AG10803 (cell line): ENCODE measurements at regions not wholly inside any gene's neighbourhood (a gene's known extent, or its start where the extent isn't known, plus 50 kb on each side); places are given as distances from the start of the nearest gene placed in this dataset.

Source experiments
- DNase-seq: peaks from one replicate; pipeline ENCODE4 v3.0.0; 2010; ENCODE audit warnings: low read depth
- H3K4me3 ChIP-seq: 2 replicates; pipeline ENCODE4 v1.5.1; 2011; ENCODE audit warnings: mild to moderate bottlenecking, low read length, control low read depth
- CTCF ChIP-seq: conservative IDR thresholded peaks from 2 replicates; pipeline ENCODE4 v1.5.1; 2011; ENCODE audit warnings: mild to moderate bottlenecking, low read length, control low read depth, inconsistent platforms

- no peak for TF ChIP-seq CTCF
- no peak for DNase-seq
These were observed 296.7 kb downstream of the DSEL start for GRCh38 chr18:67219821-67220220.

GRCh38 chr18:67218556-67218955 lies 298.0 kb downstream of the DSEL start:
- H3K4me3 ChIP-seq = no peak overlapping the region
- DNase-seq = peak; percentile 3
- no peak for TF ChIP-seq CTCF

More at GRCh38 chr18:67219821-67220220, 296.7 kb downstream of the DSEL start:
- H3K4me3 ChIP-seq = no peak overlapping the region

- no peak overlapping the region for H3K4me3 ChIP-seq
- peak; percentile 75 for DNase-seq
- TF ChIP-seq CTCF = peak; percentile 83
These were observed 298.9 kb downstream of the DSEL start for GRCh38 chr18:67217551-67218166.

GRCh38 chr18:67216846-67217245 lies 299.7 kb downstream of the DSEL start:
- no peak for TF ChIP-seq CTCF
- DNase-seq = peak; percentile 61
- no peak overlapping the region for H3K4me3 ChIP-seq

GRCh38 chr18:67215686-67216085 lies 300.8 kb downstream of the DSEL start:
- no peak for DNase-seq
- no peak for TF ChIP-seq CTCF
- H3K4me3 ChIP-seq = no peak overlapping the region

GRCh38 chr18:67211646-67212045 lies 304.9 kb downstream of the DSEL start:
- no peak for TF ChIP-seq CTCF
- no peak overlapping the region for H3K4me3 ChIP-seq
- DNase-seq = peak; percentile 50

- no peak for DNase-seq
- no peak for TF ChIP-seq CTCF
- no peak overlapping the region for H3K4me3 ChIP-seq
These were observed 315.9 kb downstream of the DSEL start for GRCh38 chr18:67200665-67201064.
